Endothelial cell of umbilical vein (primary cell): ENCODE measurements at regions not wholly inside any gene's neighbourhood (a gene's known extent, or its start where the extent isn't known, plus 50 kb on each side); places are given as distances from the start of the nearest gene placed in this dataset.

ENCODE experiments used
- BruUV-seq: library from RNA; stranded (reverse); fragments of 400-500 nt; replicated peaks from 2 replicates; lab custom pipeline; 2021; lab: Mats Ljungman, UMichigan
- CTCF ChIA-PET: fragments of 300-600, 350-600 bp; sonication (Branson Sonifier 250); formaldehyde crosslinking; loops from one replicate; lab custom pipeline; 2021; ENCODE audit warnings: antibody characterized with exemption, inconsistent platforms; lab: Charles Lee
- POLR2A ChIA-PET: fragments of 300-600, 350-600 bp; sonication (Branson Sonifier 250); formaldehyde crosslinking; loops from one replicate; lab custom pipeline; 2021; ENCODE audit warnings: antibody characterized with exemption, inconsistent platforms; lab: Charles Lee
- DNase-seq: peaks from one replicate; pipeline ENCODE4 v3.0.0-alpha.2; 2011; ENCODE audit warnings: low read depth, low spot score
- FAIRE-seq: peaks from 2 replicates; lab custom pipeline; 2011; peaks lifted over from hg19 to GRCh38; lab: Jason Lieb, UNC
- H2AFZ ChIP-seq: 2 replicates; pipeline ENCODE4 v1.6.0; 2012; ENCODE audit warnings: low read depth, low read length, control low read depth, inconsistent platforms
- H3K27ac ChIP-seq: 2 replicates; pipeline ENCODE4 v1.5.1; 2011; ENCODE audit warnings: low read depth, mild to moderate bottlenecking, control low read depth, low read length, moderate library complexity; ENCODE audit not compliant: insufficient read depth
- H3K27me3 ChIP-seq, 2 experiments: 2 replicates each; pipeline versions ENCODE4 v1.6.0 to v1.6.1; 2011; ENCODE audit warnings: low read length in 2 of 2, mixed read lengths in 1 of 2; ENCODE audit not compliant: control insufficient read depth in 2 of 2, insufficient read depth in 2 of 2
- H3K36me3 ChIP-seq, 2 experiments: 2 replicates in 1 of 2; 3 replicates in 1 of 2; pipeline ENCODE4 v1.5.1; 2011; ENCODE audit warnings: low read length in 2 of 2, mild to moderate bottlenecking in 1 of 2, moderate library complexity in 1 of 2; ENCODE audit not compliant: control insufficient read depth in 2 of 2, insufficient read depth in 2 of 2; ENCODE audit errors: extremely low read depth in 1 of 2
- H3K4me1 ChIP-seq: 3 replicates; pipeline ENCODE4 v1.5.1; 2011; ENCODE audit warnings: mild to moderate bottlenecking, low read length; ENCODE audit not compliant: control insufficient read depth, insufficient read depth; ENCODE audit errors: extremely low read depth
- H3K4me2 ChIP-seq: 2 replicates; pipeline ENCODE4 v1.6.1; 2011; ENCODE audit warnings: low read length, control low read depth, mixed read lengths; ENCODE audit not compliant: insufficient read depth
- H3K4me3 ChIP-seq, 3 experiments: fragments of 200-600 bp in 1 of 3; sonication (generic), shearing (Covaris generic) in 1 of 3; replicated peaks in 1 of 3; 2 replicates each; pipeline ENCODE4 v1.5.1; 2011 to 2016; ENCODE audit warnings: control low read depth in 3 of 3, low read length in 3 of 3, mild to moderate bottlenecking in 2 of 3, inconsistent platforms in 1 of 3, low read depth in 1 of 3, moderate library complexity in 1 of 3; ENCODE audit not compliant: insufficient read depth in 1 of 3
- H3K79me2 ChIP-seq: 2 replicates; pipeline ENCODE4 v1.6.0; 2012; ENCODE audit warnings: low read length, inconsistent platforms; ENCODE audit not compliant: control insufficient read depth, insufficient read depth
- H3K9ac ChIP-seq: replicated peaks from 2 replicates; pipeline ENCODE3; 2011; ENCODE audit warnings: low read length, control low read depth; ENCODE audit not compliant: insufficient read depth; ENCODE audit errors: extremely low read depth
- H3K9me1 ChIP-seq: replicated peaks from 3 replicates; pipeline ENCODE4 v1.6.0; 2011; ENCODE audit warnings: mild to moderate bottlenecking, low read length; ENCODE audit not compliant: control insufficient read depth, insufficient read depth; ENCODE audit errors: extremely low read depth
- H3K9me3 ChIP-seq: replicated peaks from 2 replicates; pipeline ENCODE4 v1.5.1; 2012; ENCODE audit warnings: low read length, inconsistent platforms; ENCODE audit not compliant: control insufficient read depth, insufficient read depth
- H4K20me1 ChIP-seq: replicated peaks from 2 replicates; pipeline ENCODE3; 2011; ENCODE audit warnings: mild to moderate bottlenecking, low read length; ENCODE audit not compliant: control insufficient read depth, insufficient read depth; ENCODE audit errors: extremely low read depth
- EZH2 ChIP-seq: IDR thresholded peaks from 2 replicates; pipeline ENCODE4 v1.6.1; 2012; ENCODE audit warnings: borderline replicate concordance, low read depth, mild to moderate bottlenecking, moderate library complexity, low read length, inconsistent platforms; ENCODE audit not compliant: severe bottlenecking
- FOS ChIP-seq: IDR thresholded peaks from 2 replicates; pipeline ENCODE4 v1.6.1; 2011; ENCODE audit warnings: mild to moderate bottlenecking, low read length, moderate library complexity, borderline replicate concordance; ENCODE audit not compliant: insufficient read depth
- GATA2 ChIP-seq: IDR thresholded peaks from 2 replicates; pipeline ENCODE4 v1.7.0; 2011; ENCODE audit warnings: low read depth, mild to moderate bottlenecking, moderate library complexity, mixed read lengths, low read length; ENCODE audit not compliant: insufficient read length, insufficient read depth
- JUN ChIP-seq: IDR thresholded peaks from 2 replicates; pipeline ENCODE4 v1.6.1; 2011; ENCODE audit warnings: borderline replicate concordance, low read depth; ENCODE audit not compliant: insufficient read length, insufficient read depth
- MAX ChIP-seq: IDR thresholded peaks from 2 replicates; pipeline ENCODE4 v1.6.1; 2011; ENCODE audit not compliant: insufficient read depth, insufficient read length
- MYC ChIP-seq: IDR thresholded peaks from one replicate; pipeline ENCODE4 v1.6.1; 2011; ENCODE audit warnings: mild to moderate bottlenecking, low read depth, low read length
- POLR2A ChIP-seq: IDR thresholded peaks from 2 replicates; pipeline ENCODE4 v1.6.1; 2012; ENCODE audit warnings: low read depth, mild to moderate bottlenecking, control low read depth, low read length
- POLR2AphosphoS5 ChIP-seq: IDR thresholded peaks from 2 replicates; pipeline ENCODE4 v1.6.1; 2012; ENCODE audit warnings: low read depth, mild to moderate bottlenecking, control low read depth, low read length, moderate library complexity; ENCODE audit not compliant: insufficient read depth
- dilution Hi-C: fragments of 300-500 bp; cut with MboI; formaldehyde crosslinking; loops from one replicate; pipeline ENCODE4 v1.15.0; 2019; ENCODE audit warnings: low sequenced_read_pairs; ENCODE audit not compliant: extremely low pct_ligation_motif_present
- intact Hi-C: fragments of 100-400 bp; cut with micrococcal nuclease; formaldehyde crosslinking; loops from one replicate; pipeline ENCODE4 v1.10.0; 2022
- TF ChIP-seq, protein P1 (sequence below), 2 donors: IDR thresholded peaks; 1 replicate in 1 of 2; 2 replicates in 1 of 2; pipeline ENCODE4 v1.5.1; 2011; ENCODE audit warnings: low read length in 2 of 2, mild to moderate bottlenecking in 2 of 2, moderate library complexity in 2 of 2, control low read depth in 1 of 2, inconsistent platforms in 1 of 2, low read depth in 1 of 2; ENCODE audit not compliant: insufficient read depth in 1 of 2; ENCODE audit errors: extremely low read depth in 1 of 2

DNA sequence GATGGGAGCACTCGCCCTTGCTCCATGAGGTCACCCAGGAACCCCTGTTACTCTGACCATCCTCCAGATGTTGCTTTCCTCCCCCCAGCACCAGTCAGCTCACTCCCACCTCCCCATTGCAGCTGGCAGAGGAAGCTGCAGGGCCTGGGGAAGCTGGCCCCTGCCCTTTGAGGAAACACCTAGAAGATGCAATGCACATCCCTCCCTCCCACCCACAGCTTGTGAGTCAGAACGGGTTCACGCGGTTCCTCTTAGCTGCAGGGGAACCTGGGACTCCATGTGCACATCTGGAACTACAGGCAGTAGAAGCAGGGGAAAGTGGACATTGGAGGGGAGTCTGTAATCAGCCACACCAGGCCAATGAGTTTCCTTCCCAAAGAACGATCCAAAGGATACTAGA is 96.9 kb downstream of the KATNIP start:
- Histone ChIP-seq H3K27me3 (no peaks in the 10 kb centered on the region), H3K9me3 (no peaks in the 10 kb centered on the region), H3K9me1 (no peaks in the 10 kb centered on the region), H2AFZ (no peak overlapping the region), H3K4me1 (peaks cover 3% of the 10 kb centered on the region), H3K4me3 (no peak overlapping the region), H4K20me1 (no peaks in the 10 kb centered on the region), H3K9ac (no peak overlapping the region), H3K79me2 (no peaks in the 10 kb centered on the region), H3K27ac (no peak overlapping the region), H3K4me2 (no peak overlapping the region), H3K36me3 (no peaks in the 10 kb centered on the region)
- FAIRE-seq (no peak), DNase-seq (no peak)
- intact Hi-C loops = no loop called here
- TF ChIP-seq MYC = no peak
- BruUV-seq = no TSS peak
- CTCF ChIA-PET = interaction anchor here (1.1 to 1.5 kb wide), 3 partner anchors 12 to 217 kb away, joined by 3 to 5 read pairs (median 5); no protein-coding TSS in a partner anchor
- dilution Hi-C loops = no loop called here
- POLR2A ChIA-PET = no interaction called here

GRCh38 chr16:27649021-27649420 is 99.1 kb downstream of the KATNIP start:
- BruUV-seq = no TSS peak
- no peaks in the 10 kb centered on the region for H3K79me2 ChIP-seq
- FAIRE-seq = no peak

More at GRCh38 chr16:27649021-27649420, 99.1 kb downstream of the KATNIP start:
- intact Hi-C loops (no loop called here), dilution Hi-C loops (no loop called here)
- POLR2A ChIA-PET = no interaction called here
- Histone ChIP-seq H3K4me2 (no peak overlapping the region), H3K4me3 (no peak overlapping the region), H3K9me1 (no peaks in the 10 kb centered on the region), H3K9ac (no peak overlapping the region), H3K27ac (no peak overlapping the region), H3K36me3 (no peaks in the 10 kb centered on the region), H2AFZ (no peak overlapping the region), H3K27me3 (no peaks in the 10 kb centered on the region), H3K4me1 (peaks cover 3% of the 10 kb centered on the region), H3K9me3 (no peaks in the 10 kb centered on the region), H4K20me1 (no peaks in the 10 kb centered on the region)
- TF ChIP-seq, protein P1, sequence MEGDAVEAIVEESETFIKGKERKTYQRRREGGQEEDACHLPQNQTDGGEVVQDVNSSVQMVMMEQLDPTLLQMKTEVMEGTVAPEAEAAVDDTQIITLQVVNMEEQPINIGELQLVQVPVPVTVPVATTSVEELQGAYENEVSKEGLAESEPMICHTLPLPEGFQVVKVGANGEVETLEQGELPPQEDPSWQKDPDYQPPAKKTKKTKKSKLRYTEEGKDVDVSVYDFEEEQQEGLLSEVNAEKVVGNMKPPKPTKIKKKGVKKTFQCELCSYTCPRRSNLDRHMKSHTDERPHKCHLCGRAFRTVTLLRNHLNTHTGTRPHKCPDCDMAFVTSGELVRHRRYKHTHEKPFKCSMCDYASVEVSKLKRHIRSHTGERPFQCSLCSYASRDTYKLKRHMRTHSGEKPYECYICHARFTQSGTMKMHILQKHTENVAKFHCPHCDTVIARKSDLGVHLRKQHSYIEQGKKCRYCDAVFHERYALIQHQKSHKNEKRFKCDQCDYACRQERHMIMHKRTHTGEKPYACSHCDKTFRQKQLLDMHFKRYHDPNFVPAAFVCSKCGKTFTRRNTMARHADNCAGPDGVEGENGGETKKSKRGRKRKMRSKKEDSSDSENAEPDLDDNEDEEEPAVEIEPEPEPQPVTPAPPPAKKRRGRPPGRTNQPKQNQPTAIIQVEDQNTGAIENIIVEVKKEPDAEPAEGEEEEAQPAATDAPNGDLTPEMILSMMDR (IDR thresholded peaks at IDR 0.05; ENCODE audit: extremely low read depth in 1 of 2, insufficient read depth in 1 of 2, low read depth in 1 of 2, low read length in 2 of 2) = no peak
- TF ChIP-seq JUN = no peak
- no peak for TF ChIP-seq FOS
- TF ChIP-seq GATA2 = no peak
- no peak for TF ChIP-seq POLR2AphosphoS5
- TF ChIP-seq MYC = no peak
- TF ChIP-seq POLR2A = no peak
- no peak for TF ChIP-seq EZH2
- TF ChIP-seq MAX = no peak
- CTCF ChIA-PET = interaction anchor here (2.1 kb wide), 1 partner anchor 9 kb away, joined by 5 read pairs; no protein-coding TSS in a partner anchor
- DNase-seq = no peak
